ENCODE measurements at regions not wholly inside any gene's neighbourhood (a gene's known extent, or its start where the extent isn't known, plus 50 kb on each side); places are given as distances from the start of the nearest gene placed in this dataset.

- TF ChIP-seq CTCF (IDR thresholded peaks at IDR 0.05; ENCODE audit: borderline replicate concordance, extremely low read depth, low read length, poor library complexity, severe bottlenecking) (no peak), EZH2 (IDR thresholded peaks at IDR 0.05; ENCODE audit: borderline replicate concordance, low read depth, low read length, severe bottlenecking) (no peak)
Observed at GRCh38 chr12:95418142-95418541, 55.8 kb upstream of the METAP2 start.

Measured in DND-41 (cell line).